BLaER1 treated with 17β-estradiol and CSF1 and Interleukin-3, amounts not matched to agents 10 nM and 100 nM (cell line): ENCODE measurements at regions not wholly inside any gene's neighbourhood (a gene's known extent, or its start where the extent isn't known, plus 50 kb on each side); places are given as distances from the start of the nearest gene placed in this dataset.

Experiments
- H3K27ac ChIP-seq, 11 experiments: shearing (Covaris generic); formaldehyde crosslinking; 2 replicates each; pipeline ENCODE4 v1.8.1; 2022
- H3K27me3 ChIP-seq, 11 experiments: shearing (Covaris generic); formaldehyde crosslinking; 2 replicates each; pipeline ENCODE4 v1.8.1; 2022
- H3K36me3 ChIP-seq, 11 experiments: shearing (Covaris generic); formaldehyde crosslinking; 2 replicates each; pipeline ENCODE4 v1.8.1; 2022
- H3K4me1 ChIP-seq, 10 experiments: shearing (Covaris generic); formaldehyde crosslinking; 2 replicates each; pipeline ENCODE4 v1.8.1; 2022
- H3K4me2 ChIP-seq, 11 experiments: shearing (Covaris generic); formaldehyde crosslinking; 2 replicates each; pipeline ENCODE4 v1.8.1; 2022
- H3K4me3 ChIP-seq, 10 experiments: shearing (Covaris generic); formaldehyde crosslinking; 2 replicates each; pipeline ENCODE4 v1.8.1; 2022
- H3K9ac ChIP-seq, 11 experiments: shearing (Covaris generic); formaldehyde crosslinking; 2 replicates each; pipeline ENCODE4 v1.8.1; 2022
- H3K9me3 ChIP-seq, 11 experiments: shearing (Covaris generic); formaldehyde crosslinking; replicated peaks in 1 of 11; 2 replicates each; pipeline ENCODE4 v1.8.1; 2022
- H4K20me1 ChIP-seq, 11 experiments: shearing (Covaris generic); formaldehyde crosslinking; 2 replicates each; pipeline ENCODE4 v1.8.1; 2022
- Cebpa-rat ChIP-seq, 11 experiments: shearing (Covaris generic); IDR thresholded peaks; 2 replicates each; pipeline ENCODE4 v1.8.1; 2022

DNA sequence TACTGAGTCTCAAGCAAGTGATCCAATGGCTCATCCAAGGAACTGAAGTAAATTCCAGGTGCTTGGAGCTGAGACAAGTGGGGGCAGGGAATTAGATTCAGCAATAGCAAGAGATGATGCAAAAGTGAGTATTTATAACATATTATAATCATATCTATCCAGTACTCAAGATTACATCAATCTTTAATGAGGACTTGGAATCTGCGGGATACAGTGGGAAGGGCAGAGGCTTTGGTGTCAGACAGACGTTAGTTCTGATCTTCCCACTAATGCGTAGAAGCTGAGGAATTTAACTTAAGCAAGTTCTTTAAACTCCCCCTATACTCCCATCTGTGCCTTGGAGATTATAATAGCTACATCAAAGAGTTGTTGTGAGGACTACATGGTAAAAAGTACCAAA is 143.4 kb upstream of the NWD2 start:
- Histone ChIP-seq H3K9me3 (no peaks in the 10 kb centered on the region), H3K4me2 (peak overlapping the region in 6 of 11 experiments; percentile 9 to 42 (median 18); a peak in 7 of 22 replicates), H4K20me1 (no peaks in the 10 kb centered on the region), H3K36me3 (no peaks in the 10 kb centered on the region), H3K4me3 (no peak overlapping the region), H3K27ac (no peak overlapping the region), H3K4me1 (peaks cover 0 to 15% (median 13%) of the 10 kb centered on the region in 10 experiments; a peak in 11 of 20 replicates), H3K9ac (no peak overlapping the region), H3K27me3 (no peaks in the 10 kb centered on the region)
- TF ChIP-seq Cebpa-rat (IDR thresholded peaks at IDR 0.05), result no peak

DNA sequence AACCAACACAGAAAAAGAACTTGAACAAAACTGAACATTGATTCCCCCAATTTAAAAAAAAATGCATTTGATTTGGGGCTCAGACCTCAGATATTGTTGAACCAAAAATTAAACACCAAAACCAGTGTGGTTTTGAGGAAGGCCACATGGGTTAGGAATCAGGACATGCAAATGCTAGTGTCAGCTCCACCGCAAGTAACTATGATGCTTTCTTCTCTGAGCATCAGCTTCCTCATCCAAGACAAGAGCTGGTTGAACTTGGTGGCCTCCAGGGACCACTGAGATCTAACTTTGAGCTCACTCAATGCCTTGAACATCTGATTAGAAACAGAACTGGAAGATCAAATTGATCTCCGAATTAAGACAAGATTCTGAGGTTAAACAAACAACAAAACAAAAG is 142.9 kb upstream of the NWD2 start:
- H3K36me3 ChIP-seq, result no peaks in the 10 kb centered on the region
- no peaks in the 10 kb centered on the region for H3K9me3 ChIP-seq
- no peak overlapping the region for H3K9ac ChIP-seq
- H3K4me2 ChIP-seq, result peak overlapping the region in 6 of 11 experiments; percentile 9 to 42 (median 18); a peak in 7 of 22 replicates
- H3K27me3 ChIP-seq, result no peaks in the 10 kb centered on the region
- H3K4me1 ChIP-seq, result peaks cover 0 to 15% (median 13%) of the 10 kb centered on the region in 10 experiments; a peak in 11 of 20 replicates
- no peak overlapping the region for H3K4me3 ChIP-seq
- H3K27ac ChIP-seq, result no peak overlapping the region
- no peaks in the 10 kb centered on the region for H4K20me1 ChIP-seq
- TF ChIP-seq Cebpa-rat (IDR thresholded peaks at IDR 0.05), result no peak

DNA sequence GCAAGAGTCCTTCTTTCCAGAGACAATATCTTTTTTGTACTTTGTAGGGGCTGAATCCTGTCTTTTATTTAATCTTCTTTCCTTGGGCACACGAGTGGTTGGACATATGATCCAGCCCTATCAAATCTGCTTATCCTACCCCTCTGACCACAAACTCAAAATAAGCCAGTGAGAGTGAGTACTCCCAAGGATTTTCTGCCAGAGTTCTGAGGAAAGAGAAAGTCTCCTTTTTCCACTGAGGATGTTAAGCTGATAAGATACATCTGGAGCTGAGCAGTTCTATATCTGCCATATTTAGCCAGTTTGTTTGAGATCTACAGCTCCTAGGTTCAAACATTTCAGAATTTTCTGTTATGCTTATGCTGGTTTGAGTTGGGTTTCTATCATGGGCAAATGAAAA is 134.8 kb upstream of the NWD2 start:
- Histone ChIP-seq H3K4me2 (no peak overlapping the region), H3K27me3 (no peaks in the 10 kb centered on the region), H3K4me3 (no peak overlapping the region), H3K36me3 (no peaks in the 10 kb centered on the region), H3K9ac (no peak overlapping the region), H3K27ac (no peak overlapping the region), H3K9me3 (no peaks in the 10 kb centered on the region), H4K20me1 (no peaks in the 10 kb centered on the region), H3K4me1 (no peaks in the 10 kb centered on the region)
- no peak for TF ChIP-seq Cebpa-rat (IDR thresholded peaks at IDR 0.05)

DNA sequence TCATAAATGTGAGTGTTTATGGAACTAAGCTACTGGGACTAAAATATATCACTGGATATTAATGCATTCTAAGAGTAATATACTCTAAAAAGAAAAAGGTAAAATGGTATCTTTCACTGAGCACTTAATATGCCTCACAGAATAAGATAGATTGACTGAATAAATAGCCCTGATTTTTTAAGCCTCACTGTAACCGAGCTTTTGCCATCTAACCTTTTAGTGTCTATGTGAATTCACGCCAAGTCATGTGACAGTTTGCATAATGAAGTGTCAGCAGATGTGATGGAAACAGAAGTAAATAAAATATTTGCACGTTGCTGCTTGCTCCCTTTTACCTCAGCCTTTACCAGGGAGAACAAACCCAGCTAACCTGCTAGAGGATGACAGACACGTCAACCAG is 119.7 kb upstream of the NWD2 start:
- Histone ChIP-seq H3K4me1 (no peaks in the 10 kb centered on the region), H4K20me1 (no peaks in the 10 kb centered on the region), H3K27me3 (no peaks in the 10 kb centered on the region), H3K9ac (no peak overlapping the region), H3K4me3 (no peak overlapping the region), H3K27ac (no peak overlapping the region), H3K36me3 (no peaks in the 10 kb centered on the region), H3K4me2 (no peak overlapping the region), H3K9me3 (0 out of 22 replicates have a peak, but pooled peaks cover 0 to 4% (median 0%) of the 10 kb centered on the region in 11 experiments)
- TF ChIP-seq Cebpa-rat (IDR thresholded peaks at IDR 0.05), result no peak

DNA sequence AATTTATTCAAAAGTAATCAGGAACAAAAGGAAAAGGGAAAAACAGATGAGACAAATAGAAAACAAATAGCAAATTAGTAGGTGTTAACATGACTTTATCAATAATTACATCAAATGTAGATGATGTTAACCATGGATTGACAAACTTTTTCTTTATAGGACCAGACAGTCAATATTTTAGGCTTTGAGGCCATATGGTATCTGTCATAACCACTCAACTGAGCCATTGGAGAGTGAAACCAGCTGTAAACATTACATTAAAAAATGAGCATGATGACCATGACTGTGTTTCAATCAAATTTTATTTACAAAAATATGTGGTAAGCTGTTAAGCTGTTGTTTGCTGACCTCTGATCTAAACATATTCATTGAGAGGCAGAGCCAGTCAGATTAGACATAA is 118.5 kb upstream of the NWD2 start:
- Histone ChIP-seq H3K4me2 (no peak overlapping the region), H3K4me1 (no peaks in the 10 kb centered on the region), H3K27me3 (no peaks in the 10 kb centered on the region), H3K9me3 (0 out of 22 replicates have a peak, but pooled peaks cover 0 to 4% (median 0%) of the 10 kb centered on the region in 11 experiments), H3K4me3 (no peak overlapping the region), H3K27ac (no peak overlapping the region), H3K36me3 (no peaks in the 10 kb centered on the region), H4K20me1 (no peaks in the 10 kb centered on the region), H3K9ac (no peak overlapping the region)
- TF ChIP-seq Cebpa-rat (IDR thresholded peaks at IDR 0.05), result no peak

DNA sequence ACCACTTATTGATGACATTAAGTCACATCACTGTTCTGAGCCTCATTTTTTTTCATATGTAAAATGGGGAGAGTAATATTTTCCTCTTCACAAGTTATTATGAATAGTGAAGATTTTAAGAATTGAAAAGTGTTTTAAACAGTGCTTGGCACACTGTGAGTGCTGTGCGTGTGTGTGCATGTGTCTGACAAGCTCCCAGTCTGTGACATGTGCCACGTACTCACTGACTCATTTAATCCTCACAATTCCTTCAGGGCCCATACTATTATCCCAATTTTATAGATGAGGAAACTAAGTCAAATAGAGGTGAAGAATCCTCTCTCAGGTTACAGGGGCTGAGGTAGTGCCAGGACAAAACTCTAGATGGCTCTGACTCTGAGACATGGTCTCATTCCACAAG is 114.1 kb upstream of the NWD2 start:
- no peaks in the 10 kb centered on the region for H3K36me3 ChIP-seq
- H4K20me1 ChIP-seq, result no peaks in the 10 kb centered on the region
- no peaks in the 10 kb centered on the region for H3K9me3 ChIP-seq
- TF ChIP-seq Cebpa-rat (IDR thresholded peaks at IDR 0.05), result no peak
- no peaks in the 10 kb centered on the region for H3K27me3 ChIP-seq
- H3K27ac ChIP-seq, result no peak overlapping the region
- H3K4me2 ChIP-seq, result no peak overlapping the region
- no peak overlapping the region for H3K9ac ChIP-seq
- H3K4me1 ChIP-seq, result peaks cover 0 to 12% (median 0%) of the 10 kb centered on the region in 10 experiments; a peak in 1 of 20 replicates
- H3K4me3 ChIP-seq, result no peak overlapping the region

DNA sequence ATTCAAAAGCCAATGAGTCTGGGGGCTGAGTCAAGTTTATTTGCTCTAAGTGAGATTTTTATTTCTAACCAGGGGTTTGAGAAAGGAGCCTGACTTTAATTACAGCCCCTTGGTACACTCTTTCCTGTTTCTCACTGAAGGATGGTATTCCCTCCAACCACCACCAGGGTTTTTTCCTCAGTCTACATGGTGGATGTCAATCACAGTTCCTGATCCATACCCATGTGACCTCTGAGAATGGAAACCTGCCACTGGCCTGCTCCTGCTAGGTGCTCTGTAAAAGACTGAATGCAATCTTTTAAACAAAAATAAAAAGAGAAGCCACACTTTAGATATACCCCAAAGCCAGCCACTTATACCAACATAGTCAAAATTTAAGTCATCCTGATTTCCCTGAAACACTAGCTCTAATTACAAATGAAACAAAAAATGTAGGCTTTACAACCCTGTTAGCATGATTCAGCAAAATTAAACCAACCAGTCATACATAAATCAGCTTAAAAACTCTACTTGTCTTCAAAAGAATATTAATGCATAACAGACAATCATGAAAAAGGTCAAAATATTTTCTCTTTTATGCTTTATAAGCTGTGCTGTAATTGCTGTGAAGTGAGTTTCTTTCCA is 112.1 kb upstream of the NWD2 start:
- peaks cover 0 to 32% (median 0%) of the 10 kb centered on the region in 10 experiments; a peak in 5 of 20 replicates for H3K4me1 ChIP-seq
- no peaks in the 10 kb centered on the region for H3K36me3 ChIP-seq
- no peak overlapping the region for H3K27ac ChIP-seq
- no peaks in the 10 kb centered on the region for H3K9me3 ChIP-seq
- no peak overlapping the region; a peak in 1 of 22 replicates for H3K4me2 ChIP-seq
- no peak overlapping the region for H3K4me3 ChIP-seq
- H3K27me3 ChIP-seq, result no peaks in the 10 kb centered on the region
- no peak for TF ChIP-seq Cebpa-rat (IDR thresholded peaks at IDR 0.05)
- H4K20me1 ChIP-seq, result no peaks in the 10 kb centered on the region
- H3K9ac ChIP-seq, result no peak overlapping the region

DNA sequence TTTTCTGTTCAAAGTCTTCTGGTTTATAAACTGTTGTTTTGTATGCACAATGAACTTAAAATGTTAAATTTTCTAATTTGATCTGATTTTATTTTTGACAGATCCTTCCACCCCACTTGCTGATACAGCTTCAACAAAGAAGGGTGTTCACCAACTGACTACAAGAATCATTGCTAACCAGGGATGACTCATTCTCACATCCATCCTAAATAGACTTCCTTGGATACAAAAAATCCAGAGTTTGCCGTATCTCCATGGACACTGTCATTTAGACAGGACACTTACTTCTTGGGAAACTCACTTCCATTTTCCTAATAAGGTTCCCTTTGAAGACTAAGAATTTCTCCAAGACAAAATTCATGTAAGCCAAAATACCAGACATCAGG is 111.6 kb upstream of the NWD2 start:
- Histone ChIP-seq H3K27ac (no peak overlapping the region), H3K4me1 (peaks cover 0 to 37% (median 0%) of the 10 kb centered on the region in 10 experiments; a peak in 5 of 20 replicates), H4K20me1 (no peaks in the 10 kb centered on the region), H3K36me3 (no peaks in the 10 kb centered on the region), H3K4me2 (no peak overlapping the region; a peak in 1 of 22 replicates), H3K4me3 (no peak overlapping the region), H3K27me3 (no peaks in the 10 kb centered on the region), H3K9ac (no peak overlapping the region), H3K9me3 (no peaks in the 10 kb centered on the region)
- TF ChIP-seq Cebpa-rat (IDR thresholded peaks at IDR 0.05), result no peak

DNA sequence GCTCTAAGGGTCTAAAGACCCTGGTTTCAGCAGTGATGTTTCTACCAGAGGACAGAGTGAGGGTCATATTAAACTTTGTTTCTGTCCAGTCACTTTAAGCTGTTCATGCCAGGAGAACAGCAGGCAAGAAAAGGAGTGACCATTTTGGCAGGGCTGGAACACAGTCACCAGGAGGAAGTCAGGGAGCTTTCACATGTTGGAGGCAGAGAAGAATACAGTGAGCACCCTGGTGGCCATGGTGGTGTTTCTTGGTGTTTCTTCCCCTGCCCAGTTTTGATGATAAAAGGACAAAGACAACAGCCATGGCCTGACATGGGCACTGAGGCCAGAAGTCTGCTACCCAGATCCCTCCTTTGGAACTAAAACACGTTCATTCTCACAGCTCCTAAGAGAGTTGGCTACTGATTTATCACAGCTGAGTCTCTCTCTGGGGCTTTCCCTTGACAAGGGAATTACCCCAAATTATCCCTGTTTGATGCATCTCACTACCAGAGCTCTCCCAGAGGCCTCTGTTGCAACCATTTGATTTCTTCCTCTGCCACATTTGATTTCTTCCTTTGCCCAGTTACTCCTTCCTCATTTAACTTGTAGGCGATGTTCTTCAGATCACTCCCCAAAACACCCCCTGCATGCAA is 106.4 kb upstream of the NWD2 start:
- Histone ChIP-seq H3K36me3 (no peaks in the 10 kb centered on the region), H3K4me2 (peak overlapping the region in 3 of 11 experiments; percentile 8 to 55 (median 51); a peak in 5 of 22 replicates), H3K27ac (peak overlapping the region in 3 of 11 experiments; percentile 67 to 83 (median 67); a peak in 6 of 22 replicates), H4K20me1 (no peaks in the 10 kb centered on the region), H3K4me3 (no peak overlapping the region), H3K4me1 (peaks cover 0 to 58% (median 0%) of the 10 kb centered on the region in 10 experiments; a peak in 5 of 20 replicates), H3K9ac (peak overlapping the region in 2 of 11 experiments; percentile 44 to 64; a peak in 4 of 22 replicates), H3K27me3 (no peaks in the 10 kb centered on the region), H3K9me3 (peaks cover 0 to 25% (median 0%) of the 10 kb centered on the region in 11 experiments; a peak in 4 of 22 replicates)
- TF ChIP-seq Cebpa-rat (IDR thresholded peaks at IDR 0.05), result no peak
